GM12878 (cell line): ENCODE measurements at regions not wholly inside any gene's neighbourhood (a gene's known extent, or its start where the extent isn't known, plus 50 kb on each side); places are given as distances from the start of the nearest gene placed in this dataset.

ENCODE experiments used
- NFXL1 ChIP-seq: fragments of 450-650 bp; IDR thresholded peaks from 2 replicates; pipeline ENCODE4 v1.6.1; 2017; ENCODE audit warnings: antibody characterized with exemption, mild to moderate bottlenecking, borderline replicate concordance
- TF ChIP-seq, protein P1 (sequence below): fragments of 450-650 bp; IDR thresholded peaks from 2 replicates; pipeline ENCODE4 v1.6.1; 2017; ENCODE audit warnings: mild to moderate bottlenecking, moderate library complexity
- TF ChIP-seq, protein P2 (sequence below): fragments of 450-650 bp; IDR thresholded peaks from 2 replicates; pipeline ENCODE4 v1.6.1; 2016; ENCODE audit warnings: mild to moderate bottlenecking, moderate library complexity, borderline replicate concordance
- TF ChIP-seq, protein P3 (sequence below), 3 experiments: IDR thresholded peaks in 2 of 3; conservative IDR thresholded peaks in 1 of 3; 2 replicates each; pipeline ENCODE4 v1.5.1; 2011; ENCODE audit warnings: low read depth in 3 of 3, low read length in 3 of 3, mild to moderate bottlenecking in 3 of 3, control low read depth in 2 of 3, moderate library complexity in 2 of 3, inconsistent platforms in 1 of 3, mixed read lengths in 1 of 3; ENCODE audit not compliant: control insufficient read depth in 2 of 3, insufficient read depth in 1 of 3; ENCODE audit errors: extremely low read depth in 1 of 3
- TF ChIP-seq, protein P4 (sequence below): IDR thresholded peaks from 2 replicates; pipeline ENCODE4 v1.6.1; 2011; ENCODE audit warnings: borderline replicate concordance, low read depth, mild to moderate bottlenecking, moderate library complexity, mixed read lengths, low read length; ENCODE audit not compliant: insufficient read depth; ENCODE audit errors: extremely low read length

DNA sequence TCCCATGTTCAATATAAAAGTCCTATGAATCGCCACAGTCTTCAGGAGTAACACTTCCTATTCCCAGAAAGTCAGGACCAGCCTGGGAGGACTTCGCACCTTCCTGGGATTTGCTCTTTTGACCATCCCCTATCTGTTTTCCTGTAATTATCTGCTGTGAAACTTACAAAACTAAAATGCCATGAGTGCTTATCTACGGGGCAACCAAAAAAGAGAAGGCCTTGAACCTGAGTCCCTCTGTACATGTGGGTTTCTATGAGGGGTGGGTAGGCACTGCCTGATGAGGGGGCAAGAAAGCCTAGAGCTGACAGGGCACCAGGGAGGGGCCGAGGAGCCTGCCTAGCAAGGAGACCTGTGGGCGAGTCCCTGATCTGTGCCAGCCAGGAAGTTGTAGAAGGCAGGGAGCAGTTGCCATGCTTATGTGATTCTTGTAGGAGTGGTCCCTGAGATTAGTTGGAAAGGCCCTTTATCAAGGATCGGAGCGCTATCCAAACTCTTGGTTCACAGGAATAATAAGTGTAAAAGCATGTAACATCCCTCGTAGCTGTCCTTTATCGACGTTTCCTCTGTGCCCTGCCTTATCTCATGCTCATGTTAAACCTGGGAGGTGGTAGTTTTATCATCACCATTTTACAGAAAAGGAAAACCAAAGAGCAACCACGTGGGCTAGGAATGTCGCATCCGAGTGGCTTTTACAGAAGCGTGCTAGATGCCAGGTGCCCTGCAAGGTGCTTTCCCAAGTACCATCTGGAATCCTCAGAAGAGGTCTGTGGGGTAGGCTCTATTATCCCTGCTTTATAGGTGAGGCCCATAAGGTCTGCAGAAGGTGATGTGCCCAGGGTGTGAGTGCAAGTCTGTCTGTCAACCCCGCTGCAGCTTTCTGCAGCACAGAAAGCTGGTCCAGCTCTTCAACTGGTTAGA, 111.8 kb downstream of the B3GNT2 start (continued):
- TF ChIP-seq, protein P1, sequence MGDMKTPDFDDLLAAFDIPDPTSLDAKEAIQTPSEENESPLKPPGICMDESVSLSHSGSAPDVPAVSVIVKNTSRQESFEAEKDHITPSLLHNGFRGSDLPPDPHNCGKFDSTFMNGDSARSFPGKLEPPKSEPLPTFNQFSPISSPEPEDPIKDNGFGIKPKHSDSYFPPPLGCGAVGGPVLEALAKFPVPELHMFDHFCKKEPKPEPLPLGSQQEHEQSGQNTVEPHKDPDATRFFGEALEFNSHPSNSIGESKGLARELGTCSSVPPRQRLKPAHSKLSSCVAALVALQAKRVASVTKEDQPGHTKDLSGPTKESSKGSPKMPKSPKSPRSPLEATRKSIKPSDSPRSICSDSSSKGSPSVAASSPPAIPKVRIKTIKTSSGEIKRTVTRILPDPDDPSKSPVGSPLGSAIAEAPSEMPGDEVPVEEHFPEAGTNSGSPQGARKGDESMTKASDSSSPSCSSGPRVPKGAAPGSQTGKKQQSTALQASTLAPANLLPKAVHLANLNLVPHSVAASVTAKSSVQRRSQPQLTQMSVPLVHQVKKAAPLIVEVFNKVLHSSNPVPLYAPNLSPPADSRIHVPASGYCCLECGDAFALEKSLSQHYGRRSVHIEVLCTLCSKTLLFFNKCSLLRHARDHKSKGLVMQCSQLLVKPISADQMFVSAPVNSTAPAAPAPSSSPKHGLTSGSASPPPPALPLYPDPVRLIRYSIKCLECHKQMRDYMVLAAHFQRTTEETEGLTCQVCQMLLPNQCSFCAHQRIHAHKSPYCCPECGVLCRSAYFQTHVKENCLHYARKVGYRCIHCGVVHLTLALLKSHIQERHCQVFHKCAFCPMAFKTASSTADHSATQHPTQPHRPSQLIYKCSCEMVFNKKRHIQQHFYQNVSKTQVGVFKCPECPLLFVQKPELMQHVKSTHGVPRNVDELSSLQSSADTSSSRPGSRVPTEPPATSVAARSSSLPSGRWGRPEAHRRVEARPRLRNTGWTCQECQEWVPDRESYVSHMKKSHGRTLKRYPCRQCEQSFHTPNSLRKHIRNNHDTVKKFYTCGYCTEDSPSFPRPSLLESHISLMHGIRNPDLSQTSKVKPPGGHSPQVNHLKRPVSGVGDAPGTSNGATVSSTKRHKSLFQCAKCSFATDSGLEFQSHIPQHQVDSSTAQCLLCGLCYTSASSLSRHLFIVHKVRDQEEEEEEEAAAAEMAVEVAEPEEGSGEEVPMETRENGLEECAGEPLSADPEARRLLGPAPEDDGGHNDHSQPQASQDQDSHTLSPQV, result no peak
- TF ChIP-seq, protein P2, sequence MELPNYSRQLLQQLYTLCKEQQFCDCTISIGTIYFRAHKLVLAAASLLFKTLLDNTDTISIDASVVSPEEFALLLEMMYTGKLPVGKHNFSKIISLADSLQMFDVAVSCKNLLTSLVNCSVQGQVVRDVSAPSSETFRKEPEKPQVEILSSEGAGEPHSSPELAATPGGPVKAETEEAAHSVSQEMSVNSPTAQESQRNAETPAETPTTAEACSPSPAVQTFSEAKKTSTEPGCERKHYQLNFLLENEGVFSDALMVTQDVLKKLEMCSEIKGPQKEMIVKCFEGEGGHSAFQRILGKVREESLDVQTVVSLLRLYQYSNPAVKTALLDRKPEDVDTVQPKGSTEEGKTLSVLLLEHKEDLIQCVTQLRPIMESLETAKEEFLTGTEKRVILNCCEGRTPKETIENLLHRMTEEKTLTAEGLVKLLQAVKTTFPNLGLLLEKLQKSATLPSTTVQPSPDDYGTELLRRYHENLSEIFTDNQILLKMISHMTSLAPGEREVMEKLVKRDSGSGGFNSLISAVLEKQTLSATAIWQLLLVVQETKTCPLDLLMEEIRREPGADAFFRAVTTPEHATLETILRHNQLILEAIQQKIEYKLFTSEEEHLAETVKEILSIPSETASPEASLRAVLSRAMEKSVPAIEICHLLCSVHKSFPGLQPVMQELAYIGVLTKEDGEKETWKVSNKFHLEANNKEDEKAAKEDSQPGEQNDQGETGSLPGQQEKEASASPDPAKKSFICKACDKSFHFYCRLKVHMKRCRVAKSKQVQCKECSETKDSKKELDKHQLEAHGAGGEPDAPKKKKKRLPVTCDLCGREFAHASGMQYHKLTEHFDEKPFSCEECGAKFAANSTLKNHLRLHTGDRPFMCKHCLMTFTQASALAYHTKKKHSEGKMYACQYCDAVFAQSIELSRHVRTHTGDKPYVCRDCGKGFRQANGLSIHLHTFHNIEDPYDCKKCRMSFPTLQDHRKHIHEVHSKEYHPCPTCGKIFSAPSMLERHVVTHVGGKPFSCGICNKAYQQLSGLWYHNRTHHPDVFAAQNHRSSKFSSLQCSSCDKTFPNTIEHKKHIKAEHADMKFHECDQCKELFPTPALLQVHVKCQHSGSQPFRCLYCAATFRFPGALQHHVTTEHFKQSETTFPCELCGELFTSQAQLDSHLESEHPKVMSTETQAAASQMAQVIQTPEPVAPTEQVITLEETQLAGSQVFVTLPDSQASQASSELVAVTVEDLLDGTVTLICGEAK, result no peak
- TF ChIP-seq, protein P3, sequence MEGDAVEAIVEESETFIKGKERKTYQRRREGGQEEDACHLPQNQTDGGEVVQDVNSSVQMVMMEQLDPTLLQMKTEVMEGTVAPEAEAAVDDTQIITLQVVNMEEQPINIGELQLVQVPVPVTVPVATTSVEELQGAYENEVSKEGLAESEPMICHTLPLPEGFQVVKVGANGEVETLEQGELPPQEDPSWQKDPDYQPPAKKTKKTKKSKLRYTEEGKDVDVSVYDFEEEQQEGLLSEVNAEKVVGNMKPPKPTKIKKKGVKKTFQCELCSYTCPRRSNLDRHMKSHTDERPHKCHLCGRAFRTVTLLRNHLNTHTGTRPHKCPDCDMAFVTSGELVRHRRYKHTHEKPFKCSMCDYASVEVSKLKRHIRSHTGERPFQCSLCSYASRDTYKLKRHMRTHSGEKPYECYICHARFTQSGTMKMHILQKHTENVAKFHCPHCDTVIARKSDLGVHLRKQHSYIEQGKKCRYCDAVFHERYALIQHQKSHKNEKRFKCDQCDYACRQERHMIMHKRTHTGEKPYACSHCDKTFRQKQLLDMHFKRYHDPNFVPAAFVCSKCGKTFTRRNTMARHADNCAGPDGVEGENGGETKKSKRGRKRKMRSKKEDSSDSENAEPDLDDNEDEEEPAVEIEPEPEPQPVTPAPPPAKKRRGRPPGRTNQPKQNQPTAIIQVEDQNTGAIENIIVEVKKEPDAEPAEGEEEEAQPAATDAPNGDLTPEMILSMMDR (IDR thresholded peaks at IDR 0.05 in 2 of 3, conservative IDR thresholded peaks at IDR 0.05 in 1 of 3; ENCODE audit: control insufficient read depth in 2 of 3, extremely low read depth in 1 of 3, insufficient read depth in 1 of 3, low read depth in 3 of 3, low read length in 3 of 3), result no peak
- TF ChIP-seq, protein P4, sequence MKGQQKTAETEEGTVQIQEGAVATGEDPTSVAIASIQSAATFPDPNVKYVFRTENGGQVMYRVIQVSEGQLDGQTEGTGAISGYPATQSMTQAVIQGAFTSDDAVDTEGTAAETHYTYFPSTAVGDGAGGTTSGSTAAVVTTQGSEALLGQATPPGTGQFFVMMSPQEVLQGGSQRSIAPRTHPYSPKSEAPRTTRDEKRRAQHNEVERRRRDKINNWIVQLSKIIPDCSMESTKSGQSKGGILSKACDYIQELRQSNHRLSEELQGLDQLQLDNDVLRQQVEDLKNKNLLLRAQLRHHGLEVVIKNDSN, result no peak
- TF ChIP-seq NFXL1, result no peak
